C4-2B (cell line): ENCODE measurements at regions not wholly inside any gene's neighbourhood (a gene's known extent, or its start where the extent isn't known, plus 50 kb on each side); places are given as distances from the start of the nearest gene placed in this dataset.

Experiments used
- CTCF ChIP-seq: fragments of 450-650 bp; conservative IDR thresholded peaks from 2 replicates; pipeline ENCODE4 v1.5.1; 2017; ENCODE audit warnings: mild to moderate bottlenecking
- ZFX ChIP-seq: fragments of 450-650 bp; IDR thresholded peaks from 2 replicates; pipeline ENCODE4 v1.6.1; 2017

DNA sequence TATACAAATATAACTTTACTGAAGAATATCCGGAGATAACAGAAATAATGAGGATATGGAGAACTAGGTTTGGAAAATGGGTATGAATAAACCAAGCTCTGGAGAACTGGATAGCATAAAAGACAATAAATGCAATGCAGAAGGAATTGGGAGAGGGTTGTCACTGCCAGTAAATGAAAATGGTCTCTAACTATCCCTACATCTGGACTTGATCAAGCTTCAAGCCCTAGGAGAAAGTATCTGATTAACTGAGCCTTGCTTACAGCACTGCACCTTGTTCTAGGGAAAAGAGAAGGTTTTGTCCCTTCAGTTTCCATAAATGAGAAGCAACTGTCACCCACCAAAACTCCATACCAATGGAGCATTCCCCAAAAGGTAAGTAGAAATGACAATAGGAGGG is 514.6 kb upstream of the ZEB2 start:
- TF ChIP-seq CTCF (no peak), ZFX (no peak)
